Upper lobe of left lung (tissue), 4 donors: ENCODE measurements at regions not wholly inside any gene's neighbourhood (a gene's known extent, or its start where the extent isn't known, plus 50 kb on each side); places are given as distances from the start of the nearest gene placed in this dataset.

Experiments used
- CTCF ChIP-seq, 6 experiments: fragments of 450-650 bp in 4 of 6; fragments of 200-600 bp in 2 of 6; sonication (generic) in 2 of 6; IDR thresholded peaks; one replicate each; pipeline ENCODE4 v1.5.1; 2016 to 2019; ENCODE audit warnings: antibody characterized with exemption in 6 of 6
- EP300 ChIP-seq, 4 donors: sonication (generic); formaldehyde crosslinking; IDR thresholded peaks; one replicate each; pipeline ENCODE4 v1.5.1; 2017; ENCODE audit warnings: antibody characterized with exemption in 4 of 4, control low read depth in 2 of 4
- POLR2A ChIP-seq, 4 donors: fragments of 450-650 bp; IDR thresholded peaks; one replicate each; pipeline ENCODE4 v1.5.1; 2016 to 2017; ENCODE audit warnings: antibody characterized with exemption in 4 of 4, mild to moderate bottlenecking in 2 of 4
- POLR2AphosphoS5 ChIP-seq, 2 donors: sonication (generic); formaldehyde crosslinking; IDR thresholded peaks; one replicate each; pipeline ENCODE4 v1.5.1; 2017; ENCODE audit warnings: antibody characterized with exemption in 2 of 2

- TF ChIP-seq CTCF (IDR thresholded peaks at IDR 0.05) (no peak), POLR2A (IDR thresholded peaks at IDR 0.05) (no peak), EP300 (IDR thresholded peaks at IDR 0.05) (no peak), POLR2AphosphoS5 (IDR thresholded peaks at IDR 0.05) (no peak)
Measured at GRCh38 chr5:5950658-5951057, 427.7 kb downstream of the MED10 start.
